ENCODE measurements at regions not wholly inside any gene's neighbourhood (a gene's known extent, or its start where the extent isn't known, plus 50 kb on each side); places are given as distances from the start of the nearest gene placed in this dataset.
"Not testable (repeated sequence)": the region's sequence is repeated elsewhere in the genome, so short reads cannot be mapped to it uniquely, and the experiment has no call there.

DNA sequence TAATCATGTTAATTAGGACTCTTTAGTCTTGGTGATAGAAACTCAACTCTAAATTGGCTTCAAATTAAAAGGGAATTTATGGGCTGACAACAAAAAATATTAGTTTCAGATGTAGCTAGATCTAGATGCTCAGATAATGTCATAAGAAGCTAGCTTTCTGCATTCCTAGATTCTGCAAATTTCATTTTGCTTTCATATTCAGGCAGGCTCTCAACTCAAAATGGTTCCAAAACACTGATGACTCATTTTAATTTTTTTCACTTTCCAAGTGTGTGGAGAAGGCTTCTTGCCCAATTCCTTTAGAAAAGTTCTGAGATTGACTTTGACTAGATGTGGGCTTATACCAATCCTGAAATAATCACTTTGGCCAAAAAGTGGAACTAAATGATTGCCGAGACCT, 236.7 kb upstream of the GOT2 start:
- peak; percentile 1 for DNase-seq

DNA sequence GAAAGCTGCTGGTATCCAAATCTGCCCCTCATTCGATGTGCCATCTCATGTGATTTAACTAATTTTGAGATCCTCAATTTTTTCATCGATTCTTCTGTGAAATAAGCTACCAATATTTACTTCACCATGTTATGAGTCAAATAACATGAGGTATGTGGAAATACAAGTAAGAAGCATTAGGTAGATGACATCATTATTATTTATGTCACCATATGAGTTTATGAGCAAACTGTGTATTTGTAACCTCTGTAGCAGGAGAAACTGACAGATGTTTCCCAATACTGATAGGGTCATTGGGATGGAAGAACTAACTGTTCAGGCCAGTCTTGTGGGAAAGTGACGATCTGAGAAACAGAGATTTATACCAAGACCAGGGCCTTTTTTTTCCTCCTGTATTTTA, 229.4 kb upstream of the GOT2 start:
- no peak for DNase-seq

DNA sequence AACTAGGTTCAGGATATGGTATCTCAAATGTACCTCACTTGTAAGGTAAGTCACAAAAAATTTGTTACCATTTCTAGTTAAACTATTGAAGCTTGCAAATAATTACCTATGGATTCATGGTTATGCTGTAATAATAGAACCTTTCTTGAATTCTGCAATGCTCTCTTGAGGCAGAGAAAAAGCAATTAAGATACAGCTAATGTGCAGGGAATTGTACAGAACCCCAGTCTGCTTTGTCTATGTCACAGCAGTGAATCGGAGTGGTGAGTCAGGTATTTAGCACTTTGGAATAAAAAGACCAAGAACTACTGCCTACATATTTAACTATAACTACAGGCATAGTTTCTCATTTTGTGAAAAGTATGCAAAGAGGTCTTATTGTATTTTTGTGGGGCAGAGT, 228.7 kb upstream of the GOT2 start:
- no peak for DNase-seq

DNA sequence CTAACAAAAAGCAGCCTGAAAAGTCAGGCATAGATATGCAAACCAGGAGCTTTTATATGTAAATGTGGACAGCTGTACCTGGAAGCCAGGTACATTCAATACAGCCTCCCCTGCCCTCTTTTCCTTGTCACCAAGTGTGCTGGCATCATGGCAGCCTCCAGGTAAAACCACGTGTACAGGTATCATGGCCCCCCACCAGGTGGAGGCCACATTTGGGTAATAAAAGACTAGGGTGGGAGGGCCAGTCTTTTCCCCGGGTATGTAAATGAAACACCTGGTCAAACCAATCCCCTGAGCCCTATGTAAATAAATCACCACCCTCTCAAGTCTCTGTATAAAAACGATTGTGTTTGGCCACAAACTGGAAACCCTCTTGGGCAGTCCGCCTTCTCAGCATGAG, 226.4 kb upstream of the GOT2 start:
- DNase-seq = no peak

DNA sequence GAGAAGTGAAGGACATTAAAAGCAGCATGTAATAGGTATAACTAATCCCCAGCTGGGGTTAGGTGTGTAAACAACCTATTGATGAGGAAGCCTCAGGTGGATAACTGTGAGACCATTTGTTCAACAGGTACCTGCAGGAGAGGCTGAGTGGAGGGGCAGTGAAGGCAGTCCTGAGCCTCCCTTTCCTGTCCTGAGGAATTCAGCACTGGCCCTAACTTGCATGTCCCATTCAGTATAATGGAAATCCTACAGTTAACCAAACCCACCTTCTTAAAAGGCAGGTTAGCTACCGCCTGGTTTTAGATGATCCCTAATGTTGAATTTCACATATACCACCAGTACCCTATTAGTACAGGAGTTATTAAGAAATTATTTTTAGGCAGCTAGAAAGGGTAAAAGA, 225.9 kb upstream of the GOT2 start:
- no peak for DNase-seq

DNA sequence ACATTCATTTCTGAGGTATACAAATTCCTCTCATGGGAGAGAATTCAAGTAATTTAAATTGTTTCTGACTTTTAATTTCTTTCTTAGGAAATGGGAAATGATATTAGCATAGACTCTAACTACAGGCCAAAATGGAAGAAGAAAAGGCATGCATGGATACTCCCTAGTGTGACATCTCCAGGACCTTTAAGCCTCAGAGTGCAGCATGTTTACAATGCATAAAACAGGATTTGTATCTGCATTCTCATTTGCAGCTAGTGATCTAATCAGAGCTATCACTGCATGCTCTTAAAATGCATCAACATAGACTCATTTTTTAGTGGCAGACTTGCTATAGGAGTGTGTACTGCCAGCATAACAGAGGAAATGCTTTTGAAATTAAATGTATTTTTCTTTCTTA, 224.6 kb upstream of the GOT2 start:
- no peak for DNase-seq

DNA sequence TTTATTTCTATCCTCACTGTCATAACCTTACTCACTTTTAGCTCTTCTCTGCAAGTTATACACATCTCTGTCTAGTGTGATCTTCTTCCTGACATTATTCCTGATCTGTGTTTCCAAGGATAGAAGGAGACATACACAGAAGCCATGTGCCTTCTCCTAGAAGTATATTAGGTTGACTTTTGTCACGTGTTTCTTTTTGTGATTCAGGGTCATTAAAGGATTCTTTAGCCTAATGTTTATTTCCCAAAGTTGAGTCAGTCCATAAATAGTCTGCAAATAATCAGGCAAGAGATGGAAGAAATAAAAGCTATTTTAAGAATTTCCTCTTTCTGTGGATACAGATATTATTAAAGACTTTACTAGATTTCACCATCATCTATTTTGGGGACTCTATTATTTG, 214.1 kb upstream of the GOT2 start:
- no peak for DNase-seq

DNA sequence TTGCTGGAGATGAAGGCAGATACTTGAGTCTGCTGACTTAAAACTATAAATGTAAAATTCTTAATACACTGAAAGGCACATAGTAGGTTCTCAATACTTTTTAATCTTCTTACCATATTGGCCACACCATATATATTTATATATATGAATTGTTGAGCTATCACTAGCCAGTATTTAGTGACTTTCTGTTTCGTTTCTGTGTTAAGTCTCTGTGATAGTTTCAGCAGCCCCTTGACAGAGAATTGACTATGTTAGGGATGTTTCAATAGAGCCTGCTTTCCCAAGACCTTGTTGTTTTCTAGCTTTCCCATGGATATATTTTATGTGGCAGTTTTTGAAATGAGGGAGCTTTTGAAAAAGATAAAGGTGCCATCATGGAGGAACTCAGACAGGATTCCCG, 206.5 kb upstream of the GOT2 start:
- DNase-seq = no peak

DNA sequence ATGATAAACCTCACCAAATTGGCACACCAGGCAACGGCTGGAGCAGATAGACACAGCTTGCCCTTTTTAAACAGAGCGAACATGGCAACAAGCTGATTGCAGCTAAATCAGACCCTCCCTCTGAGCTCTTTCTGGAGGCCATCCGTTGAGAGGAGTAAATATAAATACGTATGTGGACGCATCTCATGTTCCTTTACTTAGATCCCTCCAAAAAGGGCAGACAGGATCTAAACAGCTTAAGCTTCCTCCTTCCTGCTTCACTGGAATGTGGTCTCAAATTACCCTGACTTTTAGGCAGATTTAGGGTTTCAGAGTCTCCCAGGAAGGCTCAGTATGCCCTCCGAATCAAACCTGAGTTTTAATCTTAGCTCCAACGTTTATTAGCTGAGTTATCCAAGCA, 204.7 kb upstream of the GOT2 start:
- DNase-seq = no peak

DNA sequence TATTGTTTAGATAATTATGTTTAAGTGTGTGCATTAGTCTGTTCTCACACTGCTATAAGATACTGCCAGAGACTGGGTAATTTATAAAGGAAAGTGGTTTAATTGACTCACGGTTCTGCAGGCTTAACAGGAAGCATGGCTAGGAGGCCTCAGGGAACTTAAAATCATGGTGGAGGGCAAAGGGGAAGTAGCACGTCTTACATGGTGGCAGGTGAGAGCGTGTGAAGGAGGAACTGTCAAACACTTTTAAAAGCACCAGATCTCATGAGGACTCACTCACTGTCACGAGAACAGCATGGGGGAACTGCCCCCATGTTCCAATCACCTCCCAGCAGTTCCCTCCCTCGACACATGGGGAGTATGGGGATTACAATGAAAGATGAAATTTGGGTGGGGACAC, 203.5 kb upstream of the GOT2 start:
- no peak for DNase-seq

DNA sequence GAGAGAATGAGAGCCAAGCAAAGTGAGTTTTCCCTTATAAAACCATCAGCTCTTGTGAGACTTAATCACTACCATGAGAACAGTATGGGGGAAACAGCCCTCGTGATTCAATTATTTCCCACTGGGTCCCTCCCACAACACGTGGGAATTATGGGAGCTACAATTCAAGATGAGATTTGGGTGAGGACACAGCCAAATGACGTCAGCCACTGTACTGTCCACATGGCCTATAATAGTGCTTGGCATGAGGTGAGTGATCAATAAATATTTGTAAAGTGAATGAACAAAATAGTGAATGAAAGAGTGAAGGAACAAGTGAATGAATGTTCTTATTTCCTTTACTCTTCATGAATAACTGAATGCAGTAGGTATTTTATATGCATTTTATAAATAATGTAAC, 199.1 kb upstream of the GOT2 start:
- no peak for DNase-seq

DNA sequence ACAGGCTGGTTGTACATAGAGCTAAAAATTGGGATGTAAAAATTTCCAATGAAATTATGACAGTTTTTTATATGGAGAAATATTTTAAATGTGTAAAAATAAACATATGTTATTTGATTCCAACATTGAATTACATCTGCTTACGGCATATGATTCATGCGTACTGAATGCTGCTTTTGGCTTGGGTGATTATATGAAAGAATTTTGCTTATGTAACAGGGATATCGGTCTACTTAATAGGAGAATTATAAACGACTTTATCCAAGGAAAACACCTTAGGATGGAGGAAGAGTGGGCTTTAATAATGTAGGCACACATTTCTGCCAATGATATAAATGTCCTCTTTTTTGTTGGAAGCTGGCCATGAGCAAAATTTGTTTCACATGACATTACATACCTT, 197.3 kb upstream of the GOT2 start:
- DNase-seq = no peak

DNA sequence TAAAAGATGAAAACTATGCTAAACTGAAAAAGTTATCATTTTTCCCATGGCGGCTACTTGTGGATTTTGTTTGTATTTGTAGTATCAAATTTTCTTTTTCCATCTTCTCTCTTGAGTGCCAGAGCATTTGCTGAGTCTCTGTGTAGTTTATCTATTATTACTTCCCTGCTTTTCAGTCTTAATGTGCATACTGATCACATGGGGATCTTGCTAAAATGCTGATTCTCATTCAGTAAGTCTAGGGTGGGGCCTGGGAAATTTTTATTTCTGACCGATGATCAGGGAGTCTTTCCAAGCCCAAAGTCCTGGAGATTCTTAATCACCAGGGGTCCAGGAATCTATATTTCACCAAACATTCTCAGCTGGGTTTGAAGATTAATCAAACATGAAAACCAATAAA, 189.0 kb upstream of the GOT2 start:
- DNase-seq = no peak

DNA sequence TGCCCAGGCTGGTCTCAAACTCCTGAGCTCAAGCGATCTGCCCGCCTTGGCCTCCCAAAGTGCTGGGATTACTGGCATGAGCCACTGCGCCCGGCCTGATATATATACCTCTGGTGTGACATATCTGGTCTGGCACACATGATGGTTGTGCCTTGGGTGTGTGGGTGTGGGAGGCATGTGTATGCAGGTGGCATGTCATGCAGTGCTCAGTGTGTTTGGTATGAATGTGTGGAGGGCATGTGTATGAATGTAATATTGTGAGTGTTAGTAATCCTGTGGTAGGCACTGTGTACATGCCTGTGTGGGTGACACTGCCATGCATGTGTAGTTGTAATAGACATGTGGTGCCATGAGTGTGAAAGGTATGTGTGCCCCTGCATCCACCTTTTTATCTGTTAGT, 179.3 kb upstream of the GOT2 start:
- DNase-seq = no peak

DNA sequence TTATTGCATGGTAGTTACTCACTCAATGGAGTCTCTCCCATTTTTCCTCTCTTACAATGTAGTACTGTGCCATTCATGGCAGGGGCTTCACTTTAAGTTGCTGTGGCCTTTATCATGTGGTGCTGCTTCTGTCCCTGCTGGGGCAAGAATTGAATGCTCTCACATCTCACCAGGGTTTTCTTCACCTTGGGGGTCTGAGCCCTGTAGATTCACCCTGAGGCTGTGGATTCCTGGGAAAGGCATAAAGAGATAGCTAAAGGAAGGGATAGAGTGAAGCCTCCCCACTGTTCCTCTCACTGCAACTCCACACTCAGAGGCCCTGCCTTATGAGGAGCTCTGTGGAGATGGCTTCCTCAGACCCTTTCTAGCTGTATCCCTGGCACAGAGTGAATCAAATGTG, 178.5 kb upstream of the GOT2 start:
- no peak for DNase-seq

DNA sequence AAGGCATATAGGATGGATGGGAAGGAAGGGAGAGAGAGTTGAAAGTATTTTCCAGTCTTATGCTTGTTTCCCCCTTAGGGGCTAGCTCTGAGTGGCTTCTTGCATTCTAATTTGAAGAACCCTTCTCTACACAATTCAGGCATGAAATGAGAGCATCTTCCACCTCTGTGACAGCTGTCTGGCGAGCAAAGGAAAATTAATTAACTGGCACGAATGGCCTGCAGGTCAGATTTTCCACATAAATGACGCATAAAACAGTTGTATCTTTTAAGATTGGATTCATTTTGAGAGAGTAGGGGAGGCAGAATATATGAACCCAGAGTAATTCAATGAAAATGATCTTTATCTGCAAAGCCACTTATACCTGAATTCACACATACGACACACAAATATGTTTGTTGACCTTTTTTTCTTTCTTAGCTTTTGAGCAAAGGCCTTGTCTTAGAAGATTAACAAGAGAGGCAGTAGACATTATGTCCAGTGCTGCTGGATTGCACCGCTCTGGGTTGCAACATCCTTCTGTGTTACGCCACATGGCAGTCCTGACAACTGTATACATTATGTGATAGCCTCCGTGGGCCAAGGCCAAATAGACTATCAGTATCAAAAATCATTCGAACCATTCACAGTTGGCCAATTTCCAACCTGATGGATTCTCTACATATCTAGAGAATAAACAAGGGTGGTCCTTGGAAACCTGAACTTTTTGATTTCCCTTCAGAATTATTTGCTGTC, 173.0 kb upstream of the GOT2 start:
- no peak for DNase-seq

DNA sequence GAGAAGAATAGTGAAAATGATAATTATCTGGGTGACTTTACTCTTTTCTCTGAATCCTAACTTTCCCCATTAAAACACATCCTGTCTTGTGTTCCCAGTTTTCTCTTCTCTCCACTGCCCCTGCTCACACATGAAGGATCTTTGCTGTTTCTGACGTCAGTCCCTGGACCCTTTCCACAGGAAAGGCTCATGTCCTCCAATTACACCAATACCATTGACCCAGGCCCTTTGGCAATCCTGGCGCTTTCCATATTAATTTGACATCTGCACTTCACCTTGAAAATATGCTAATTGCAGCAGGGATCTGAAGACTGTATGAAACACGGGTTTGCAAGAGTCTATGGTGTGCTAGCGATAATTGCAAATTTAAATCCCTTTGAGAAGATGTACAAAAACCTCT, 170.2 kb upstream of the GOT2 start:
- no peak for DNase-seq

DNA sequence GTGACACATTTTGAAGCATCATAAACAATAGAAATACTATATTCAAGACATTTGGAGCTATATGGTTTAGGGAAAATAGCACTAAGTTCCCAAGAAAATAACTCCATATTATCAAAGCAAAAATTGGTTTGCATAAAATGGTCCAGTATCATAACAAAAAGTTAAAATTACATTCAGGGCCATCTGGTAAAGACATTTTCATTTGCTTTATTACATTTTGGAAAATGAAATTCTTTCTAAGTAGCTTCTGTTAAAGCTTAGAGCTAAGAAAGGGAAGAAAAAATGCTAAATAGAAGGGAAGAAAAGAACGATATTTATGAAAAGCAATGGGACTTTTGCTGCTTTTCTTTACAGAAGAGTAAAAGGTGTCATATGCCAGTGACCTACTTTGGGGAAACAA, 155.4 kb upstream of the GOT2 start:
- DNase-seq = no peak

DNA sequence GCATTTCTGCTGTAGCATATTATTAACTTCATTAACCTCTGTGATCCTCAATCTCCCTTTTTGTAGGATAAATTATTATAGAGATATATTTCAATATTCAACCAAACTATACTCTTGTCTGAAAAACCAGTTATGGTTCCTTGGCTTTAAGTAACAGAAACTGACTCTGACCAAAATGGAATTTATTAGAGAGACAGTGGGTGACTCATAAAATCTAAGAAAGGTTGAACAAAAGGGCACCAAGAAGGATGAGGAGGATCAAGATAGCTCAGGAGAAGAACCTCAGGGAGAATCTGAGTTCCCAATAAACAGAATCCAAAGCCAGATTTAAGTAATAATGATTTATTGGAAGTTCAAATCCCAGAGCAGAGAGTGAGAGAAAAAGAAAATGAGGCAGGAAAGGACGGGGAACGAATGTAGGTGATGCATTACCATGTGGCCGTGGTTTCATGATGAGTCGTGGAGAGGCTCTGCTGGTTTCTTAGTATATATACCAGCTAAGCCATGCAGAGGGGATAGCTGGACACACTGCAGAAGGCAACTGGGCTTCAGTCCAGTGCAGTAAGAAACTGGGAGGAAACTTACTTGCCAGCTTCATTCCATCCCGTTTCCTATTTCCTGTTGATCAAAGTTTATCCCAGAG, 151.5 kb upstream of the GOT2 start:
- no peak for DNase-seq

DNA sequence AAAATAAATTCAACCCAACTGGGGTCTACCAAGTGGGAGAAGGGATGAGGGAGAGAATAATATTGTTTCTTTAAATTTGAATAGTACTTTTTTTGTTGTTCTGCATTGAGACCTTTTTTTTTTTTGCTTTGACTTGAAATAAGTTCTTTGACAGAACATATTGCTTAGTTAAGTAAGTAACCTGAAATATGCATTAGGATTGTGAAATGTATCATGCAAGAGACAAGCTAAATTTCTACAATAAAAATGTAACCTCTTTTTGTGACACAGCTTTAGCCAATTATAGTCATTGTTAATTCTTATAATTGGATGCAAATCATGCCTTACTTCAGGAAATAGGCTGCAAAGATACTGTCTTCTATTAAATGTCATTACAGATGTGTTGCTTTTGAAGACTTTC, 150.0 kb upstream of the GOT2 start:
- no peak for DNase-seq

DNA sequence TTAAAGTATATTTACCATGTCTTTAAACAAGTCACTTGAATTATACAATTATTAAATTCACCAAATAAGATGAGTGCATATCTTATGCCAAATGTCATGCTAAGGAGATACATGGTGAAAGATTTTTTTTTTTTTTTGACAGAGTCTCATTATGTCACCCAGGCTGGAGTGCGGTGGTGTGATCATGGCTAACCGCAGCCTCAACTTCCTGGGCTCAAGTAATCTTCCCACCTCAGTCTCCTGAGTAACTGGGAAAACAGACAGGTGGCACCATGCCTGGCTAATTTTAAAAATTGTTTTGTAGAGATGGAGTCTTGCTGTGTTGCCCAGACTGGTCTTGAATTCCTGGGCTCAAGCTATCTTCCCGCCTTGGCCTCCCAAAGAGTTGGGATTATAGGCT, 149.0 kb upstream of the GOT2 start:
- no peak for DNase-seq

DNA sequence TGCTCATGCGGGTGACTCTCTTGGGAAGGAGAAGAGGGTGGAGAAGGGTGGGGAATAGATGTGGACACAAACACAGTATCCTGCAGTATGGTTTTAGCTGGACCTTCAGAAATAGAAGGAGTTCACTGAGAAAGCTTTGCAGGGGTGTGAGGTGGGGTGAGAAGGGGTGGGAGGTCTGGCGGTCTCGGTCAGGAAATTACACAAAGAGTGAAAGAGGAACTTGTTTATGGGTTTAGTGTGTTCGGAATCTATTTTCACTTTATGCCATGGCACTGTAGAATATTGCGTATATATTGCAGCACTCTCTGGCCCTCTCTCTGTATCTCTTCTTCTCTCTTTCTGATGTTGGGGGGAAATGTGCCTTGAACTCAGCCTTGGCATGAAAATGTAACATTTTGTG, 148.2 kb upstream of the GOT2 start:
- DNase-seq = no peak

DNA sequence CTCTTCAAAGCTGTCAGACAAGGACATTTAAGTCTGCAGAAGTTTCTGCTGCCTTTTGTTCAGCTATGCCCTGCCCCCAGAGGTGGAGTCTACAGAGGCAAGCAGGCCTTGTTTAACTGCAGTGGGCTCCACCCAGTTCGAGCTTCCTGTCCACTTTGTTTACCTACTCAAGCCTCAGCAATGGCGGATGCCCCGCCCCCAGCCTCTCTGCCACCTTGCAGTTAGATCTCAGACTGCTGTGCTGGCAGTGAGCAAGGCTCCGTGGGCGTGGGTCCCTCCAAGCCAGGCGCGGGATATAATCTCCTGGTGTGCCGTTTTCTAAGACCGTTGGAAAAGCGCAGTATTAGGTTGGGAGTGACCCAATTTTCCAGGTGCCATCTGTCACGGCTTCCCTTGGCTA, 144.5 kb upstream of the GOT2 start:
- DNase-seq = not testable (repeated sequence)

DNA sequence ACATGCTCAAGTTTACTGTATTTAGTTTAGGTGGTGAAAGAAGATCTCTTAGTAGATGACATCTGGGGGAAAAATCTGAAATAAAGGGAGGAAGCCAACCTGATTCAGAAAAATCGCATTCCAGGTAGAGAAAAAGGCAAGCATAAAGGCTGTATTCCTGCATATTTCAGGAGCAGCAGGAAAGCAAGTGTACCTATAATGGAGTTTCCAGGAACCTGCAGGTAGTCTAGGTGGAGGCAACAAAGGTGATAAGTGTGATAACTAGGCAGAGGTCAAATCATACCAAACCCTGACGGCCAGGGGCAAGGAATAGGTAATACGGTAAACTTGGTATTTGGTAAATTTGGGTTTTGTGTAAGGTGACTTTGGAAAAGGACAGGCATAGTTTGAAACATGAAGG, 132.8 kb upstream of the GOT2 start:
- DNase-seq = no peak

DNA sequence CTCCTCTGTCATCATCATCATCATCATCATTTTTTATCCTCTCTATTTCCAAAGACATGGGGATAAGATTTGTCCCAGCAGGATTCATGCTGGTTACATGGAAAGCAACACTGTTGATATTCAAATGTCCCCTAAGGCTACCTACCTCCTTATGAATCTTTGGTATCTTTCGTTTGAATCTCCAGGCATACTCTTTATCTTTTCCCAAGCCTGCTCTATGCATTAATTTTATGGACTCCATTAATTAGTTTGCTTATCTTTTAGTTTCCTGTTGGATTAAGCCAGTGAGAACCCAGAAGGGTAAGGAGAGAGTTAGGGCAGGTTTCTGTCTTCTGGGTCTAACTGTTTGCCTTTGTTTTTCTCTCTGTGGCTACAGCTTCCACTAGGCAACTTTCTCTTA, 129.6 kb upstream of the GOT2 start:
- DNase-seq = no peak

Data from activated CD4-positive, alpha-beta T cell treated with anti-CD3 and anti-CD28 coated beads, Interleukin-2, amount 50 U/mL, for 16 hours (primary cell).